ENCODE measurements at regions not wholly inside any gene's neighbourhood (a gene's known extent, or its start where the extent isn't known, plus 50 kb on each side); places are given as distances from the start of the nearest gene placed in this dataset.

GRCh38 chr16:6517020-6517720 lies 815.5 kb upstream of the RBFOX1 start:
- no peak for DNase-seq (ENCODE audit: low read depth in 3 of 3)

GRCh38 chr16:6512512-6512911 lies 820.1 kb upstream of the RBFOX1 start:
- DNase-seq (ENCODE audit: low read depth in 3 of 3) = no peak

- no peak for DNase-seq (ENCODE audit: low read depth in 3 of 3)
These were observed 822.4 kb upstream of the RBFOX1 start for GRCh38 chr16:6510261-6510660.

- DNase-seq (ENCODE audit: low read depth in 3 of 3) = no peak
These were observed 833.2 kb upstream of the RBFOX1 start for GRCh38 chr16:6499413-6499812.

- no peak for DNase-seq (ENCODE audit: low read depth in 3 of 3)
These were observed 833.8 kb upstream of the RBFOX1 start for GRCh38 chr16:6498858-6499257.

GRCh38 chr16:6496996-6497395 lies 835.6 kb upstream of the RBFOX1 start:
- DNase-seq (ENCODE audit: low read depth in 3 of 3) = no peak

GRCh38 chr16:6495486-6496210 lies 837.0 kb upstream of the RBFOX1 start:
- no peak for DNase-seq (ENCODE audit: low read depth in 3 of 3)

GRCh38 chr16:6494716-6495115 lies 837.9 kb upstream of the RBFOX1 start:
- no peak for DNase-seq (ENCODE audit: low read depth in 3 of 3)

GRCh38 chr16:6493555-6493954 lies 839.1 kb upstream of the RBFOX1 start:
- DNase-seq (ENCODE audit: low read depth in 3 of 3) = no peak

GRCh38 chr16:6492742-6493141 lies 839.9 kb upstream of the RBFOX1 start:
- DNase-seq (ENCODE audit: low read depth in 3 of 3) = no peak

GRCh38 chr16:6484935-6485334 lies 847.7 kb upstream of the RBFOX1 start:
- DNase-seq (ENCODE audit: low read depth in 3 of 3) = no peak

- no peak for DNase-seq (ENCODE audit: low read depth in 3 of 3)
These were observed 848.6 kb upstream of the RBFOX1 start for GRCh38 chr16:6484081-6484480.

GRCh38 chr16:6483469-6484033 lies 849.1 kb upstream of the RBFOX1 start:
- no peak for DNase-seq (ENCODE audit: low read depth in 3 of 3)

GRCh38 chr16:6482696-6483468 lies 849.8 kb upstream of the RBFOX1 start:
- DNase-seq (ENCODE audit: low read depth in 3 of 3) = no peak

GRCh38 chr16:6481894-6482293 lies 850.8 kb upstream of the RBFOX1 start:
- no peak for DNase-seq (ENCODE audit: low read depth in 3 of 3)

GRCh38 chr16:6453742-6454141 lies 878.9 kb upstream of the RBFOX1 start:
- DNase-seq (ENCODE audit: low read depth in 3 of 3) = no peak

- no peak for DNase-seq (ENCODE audit: low read depth in 3 of 3)
These were observed 885.4 kb upstream of the RBFOX1 start for GRCh38 chr16:6447021-6447790.

GRCh38 chr16:6446370-6446769 lies 886.3 kb upstream of the RBFOX1 start:
- DNase-seq (ENCODE audit: low read depth in 3 of 3) = no peak

- no peak for DNase-seq (ENCODE audit: low read depth in 3 of 3)
These were observed 893.5 kb upstream of the RBFOX1 start for GRCh38 chr16:6439129-6439528.

- no peak for DNase-seq (ENCODE audit: low read depth in 3 of 3)
These were observed 903.8 kb upstream of the RBFOX1 start for GRCh38 chr16:6428861-6429260.

GRCh38 chr16:6427621-6428020 lies 905.0 kb upstream of the RBFOX1 start:
- DNase-seq (ENCODE audit: low read depth in 3 of 3) = no peak

GRCh38 chr16:6407596-6407995 lies 925.0 kb upstream of the RBFOX1 start:
- no peak for DNase-seq (ENCODE audit: low read depth in 3 of 3)
